GM23338 (cell line): ENCODE measurements at regions not wholly inside any gene's neighbourhood (a gene's known extent, or its start where the extent isn't known, plus 50 kb on each side); places are given as distances from the start of the nearest gene placed in this dataset.

Source experiments
- ATAC-seq: fragments of 200-7000 bp; cut with Tn5 transposase; 3 replicates; pipeline ENCODE4 v1.9.1; 2020
- DNase-seq: peaks from one replicate; pipeline ENCODE4 v3.0.0-alpha.2; 2015; ENCODE audit warnings: low spot score
- H2AFZ ChIP-seq: fragments of 200-600 bp; sonication (generic); 2 replicates; pipeline ENCODE4 v1.8.0; 2016; ENCODE audit warnings: antibody characterized with exemption, mild to moderate bottlenecking, moderate library complexity
- H3F3A ChIP-seq: fragments of 200-600 bp; sonication (generic); replicated peaks from 2 replicates; pipeline ENCODE4 v1.8.0; 2017; ENCODE audit warnings: antibody characterized with exemption, mixed run types, low read depth
- H3K27ac ChIP-seq: fragments of 200-600 bp; sonication (generic); 2 replicates; pipeline ENCODE4 v1.6.1; 2016; ENCODE audit warnings: low read depth
- H3K27me3 ChIP-seq: fragments of 200-600 bp; sonication (generic); 2 replicates; pipeline ENCODE4 v1.8.0; 2016; ENCODE audit warnings: mild to moderate bottlenecking, mixed run types, moderate library complexity; ENCODE audit not compliant: insufficient read depth
- H3K36me3 ChIP-seq: fragments of 200-600 bp; sonication (generic); 2 replicates; pipeline ENCODE4 v1.8.0; 2016; ENCODE audit warnings: mild to moderate bottlenecking; ENCODE audit not compliant: insufficient read depth
- H3K4me1 ChIP-seq: fragments of 200-600 bp; sonication (generic); 2 replicates; pipeline ENCODE4 v1.8.0; 2016; ENCODE audit warnings: mild to moderate bottlenecking, moderate library complexity; ENCODE audit not compliant: insufficient read depth
- H3K4me2 ChIP-seq: fragments of 200-600 bp; sonication (generic); 2 replicates; pipeline ENCODE4 v1.7.1; 2017; ENCODE audit warnings: mixed run types
- H3K4me3 ChIP-seq: fragments of 200-600 bp; sonication (generic); 2 replicates; pipeline ENCODE4 v1.6.1; 2016; ENCODE audit warnings: mixed run types
- H3K79me2 ChIP-seq: fragments of 200-600 bp; sonication (generic); replicated peaks from 2 replicates; pipeline ENCODE4 v1.8.0; 2017; ENCODE audit warnings: mild to moderate bottlenecking; ENCODE audit not compliant: insufficient read depth
- H3K9me2 ChIP-seq: fragments of 200-600 bp; sonication (generic); 2 replicates; pipeline ENCODE4 v1.8.0; 2017; ENCODE audit not compliant: insufficient read depth
- H4K20me1 ChIP-seq: fragments of 200-600 bp; sonication (generic); replicated peaks from 2 replicates; pipeline ENCODE4 v1.8.0; 2017; ENCODE audit warnings: mild to moderate bottlenecking; ENCODE audit not compliant: insufficient read depth
- H3K27ac Mint-ChIP-seq: 2 replicates; pipeline ENCODE4 v1.8.0; 2020; ENCODE audit warnings: inconsistent platforms, mild to moderate bottlenecking, moderate library complexity, mixed read lengths
- H3K27me3 Mint-ChIP-seq: 3 replicates; pipeline ENCODE4 v1.8.0; 2022; ENCODE audit warnings: low read depth, mild to moderate bottlenecking, moderate library complexity, mixed read lengths, inconsistent platforms; ENCODE audit not compliant: insufficient read depth, poor library complexity
- H3K36me3 Mint-ChIP-seq: 3 replicates; pipeline ENCODE4 v1.8.0; 2021; ENCODE audit warnings: low read depth, mild to moderate bottlenecking, inconsistent platforms, moderate library complexity, mixed read lengths
- H3K4me1 Mint-ChIP-seq: 3 replicates; pipeline ENCODE4 v1.8.0; 2020; ENCODE audit warnings: mild to moderate bottlenecking, inconsistent platforms, mixed read lengths
- H3K4me3 Mint-ChIP-seq: 3 replicates; pipeline ENCODE4 v1.8.0; 2021; ENCODE audit warnings: moderate library complexity, mild to moderate bottlenecking, inconsistent platforms, mixed read lengths
- H3K9me3 Mint-ChIP-seq: 3 replicates; pipeline ENCODE4 v1.8.0; 2020; ENCODE audit warnings: moderate library complexity, mild to moderate bottlenecking, inconsistent platforms, mixed read lengths
- CREB1 ChIP-seq: fragments of 250-450 bp; sonication (Bioruptor Pico); IDR thresholded peaks from 2 replicates; pipeline ENCODE4 v1.5.0; 2020; ENCODE audit warnings: low read depth, mild to moderate bottlenecking, moderate library complexity
- CTCF ChIP-seq, 2 experiments: fragments of 200-600 bp in 1 of 2; sonication (generic) in 1 of 2; conservative IDR thresholded peaks; 2 replicates each; pipeline versions ENCODE4 v1.5.1 to v1.6.1; 2016 to 2017; ENCODE audit warnings: antibody characterized with exemption in 2 of 2, low read depth in 2 of 2, mild to moderate bottlenecking in 2 of 2, moderate library complexity in 1 of 2
- EZH2 ChIP-seq: fragments of 200-600 bp; sonication (generic); IDR thresholded peaks from one replicate; pipeline ENCODE4 v1.8.0; 2017; ENCODE audit warnings: antibody characterized with exemption, mild to moderate bottlenecking, low read depth; ENCODE audit not compliant: unreplicated experiment
- EZH2phosphoT487 ChIP-seq: fragments of 200-600 bp; sonication (generic); IDR thresholded peaks from one replicate; pipeline ENCODE4 v1.8.1; 2018; ENCODE audit warnings: antibody characterized with exemption; ENCODE audit not compliant: unreplicated experiment
- JUNB ChIP-seq: IDR thresholded peaks from one replicate; pipeline ENCODE4 v1.6.1; 2016; ENCODE audit warnings: antibody characterized with exemption; ENCODE audit not compliant: unreplicated experiment
- NANOG ChIP-seq: IDR thresholded peaks from 2 replicates; pipeline ENCODE4 v1.6.1; 2016; ENCODE audit warnings: antibody characterized with exemption, borderline replicate concordance
- POLR2AphosphoS5 ChIP-seq: IDR thresholded peaks from 2 replicates; pipeline ENCODE4 v1.6.1; 2016; ENCODE audit warnings: antibody characterized with exemption, low read depth
- REST ChIP-seq: IDR thresholded peaks from one replicate; pipeline ENCODE4 v1.6.1; 2018; ENCODE audit warnings: antibody characterized with exemption; ENCODE audit not compliant: unreplicated experiment
- STAT1 ChIP-seq: IDR thresholded peaks from one replicate; pipeline ENCODE4 v1.6.1; 2016; ENCODE audit warnings: antibody characterized with exemption; ENCODE audit not compliant: unreplicated experiment
- ZNF114 ChIP-seq: fragments of 250-450 bp; sonication (Bioruptor Pico); IDR thresholded peaks from 2 replicates; pipeline ENCODE4 v1.5.0; 2020; ENCODE audit warnings: mild to moderate bottlenecking, moderate library complexity
- ZNF331 ChIP-seq: fragments of 250-450 bp; sonication (Bioruptor Pico); IDR thresholded peaks from 2 replicates; pipeline ENCODE4 v1.5.0; 2020; ENCODE audit warnings: low read depth, mild to moderate bottlenecking, moderate library complexity
- TF ChIP-seq, protein P1 (sequence below): IDR thresholded peaks from 2 replicates; pipeline ENCODE4 v1.6.1; 2016; ENCODE audit warnings: antibody characterized with exemption
- TF ChIP-seq, protein P2 (sequence below): fragments of 250-450 bp; sonication (Bioruptor Pico); IDR thresholded peaks from 2 replicates; pipeline ENCODE4 v1.5.0; 2020; ENCODE audit warnings: mild to moderate bottlenecking, moderate library complexity

- Histone ChIP-seq H3K36me3 (no peaks in the 10 kb centered on the region), H3K27ac (no peak overlapping the region), H3K4me1 (no peaks in the 10 kb centered on the region), H3K9me2 (peaks cover 4% of the 10 kb centered on the region; the same call in 1 of the 2 replicates), H3K27me3 (no peaks in the 10 kb centered on the region), H3K4me2 (no peak overlapping the region), H4K20me1 (no peaks in the 10 kb centered on the region), H2AFZ (no peak overlapping the region), H3F3A (no peaks in the 10 kb centered on the region), H3K4me3 (no peak overlapping the region), H3K79me2 (no peaks in the 10 kb centered on the region)
- ATAC-seq (no peak), DNase-seq (no peak)
- Mint-ChIP-seq H3K9me3 (peaks cover 2% of the 10 kb centered on the region; the same call in 1 of the 3 replicates), H3K4me3 (no peak overlapping the region), H3K4me1 (0 out of 3 replicates have a peak, but pooled peaks cover 2% of the 10 kb centered on the region), H3K36me3 (no peaks in the 10 kb centered on the region), H3K27ac (no peak overlapping the region), H3K27me3 (no peaks in the 10 kb centered on the region)
- TF ChIP-seq JUNB (no peak), REST (no peak), ZNF331 (no peak), EZH2 (no peak), STAT1 (no peak), POLR2AphosphoS5 (no peak), CREB1 (CRISPR knock-in tag) (no peak), CTCF (conservative IDR thresholded peaks at IDR 0.05; ENCODE audit: low read depth in 2 of 2) (no peak), EZH2phosphoT487 (no peak), ZNF114 (no peak), NANOG (no peak)
- TF ChIP-seq, protein P1, sequence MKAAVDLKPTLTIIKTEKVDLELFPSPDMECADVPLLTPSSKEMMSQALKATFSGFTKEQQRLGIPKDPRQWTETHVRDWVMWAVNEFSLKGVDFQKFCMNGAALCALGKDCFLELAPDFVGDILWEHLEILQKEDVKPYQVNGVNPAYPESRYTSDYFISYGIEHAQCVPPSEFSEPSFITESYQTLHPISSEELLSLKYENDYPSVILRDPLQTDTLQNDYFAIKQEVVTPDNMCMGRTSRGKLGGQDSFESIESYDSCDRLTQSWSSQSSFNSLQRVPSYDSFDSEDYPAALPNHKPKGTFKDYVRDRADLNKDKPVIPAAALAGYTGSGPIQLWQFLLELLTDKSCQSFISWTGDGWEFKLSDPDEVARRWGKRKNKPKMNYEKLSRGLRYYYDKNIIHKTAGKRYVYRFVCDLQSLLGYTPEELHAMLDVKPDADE, result no peak
- TF ChIP-seq, protein P2, sequence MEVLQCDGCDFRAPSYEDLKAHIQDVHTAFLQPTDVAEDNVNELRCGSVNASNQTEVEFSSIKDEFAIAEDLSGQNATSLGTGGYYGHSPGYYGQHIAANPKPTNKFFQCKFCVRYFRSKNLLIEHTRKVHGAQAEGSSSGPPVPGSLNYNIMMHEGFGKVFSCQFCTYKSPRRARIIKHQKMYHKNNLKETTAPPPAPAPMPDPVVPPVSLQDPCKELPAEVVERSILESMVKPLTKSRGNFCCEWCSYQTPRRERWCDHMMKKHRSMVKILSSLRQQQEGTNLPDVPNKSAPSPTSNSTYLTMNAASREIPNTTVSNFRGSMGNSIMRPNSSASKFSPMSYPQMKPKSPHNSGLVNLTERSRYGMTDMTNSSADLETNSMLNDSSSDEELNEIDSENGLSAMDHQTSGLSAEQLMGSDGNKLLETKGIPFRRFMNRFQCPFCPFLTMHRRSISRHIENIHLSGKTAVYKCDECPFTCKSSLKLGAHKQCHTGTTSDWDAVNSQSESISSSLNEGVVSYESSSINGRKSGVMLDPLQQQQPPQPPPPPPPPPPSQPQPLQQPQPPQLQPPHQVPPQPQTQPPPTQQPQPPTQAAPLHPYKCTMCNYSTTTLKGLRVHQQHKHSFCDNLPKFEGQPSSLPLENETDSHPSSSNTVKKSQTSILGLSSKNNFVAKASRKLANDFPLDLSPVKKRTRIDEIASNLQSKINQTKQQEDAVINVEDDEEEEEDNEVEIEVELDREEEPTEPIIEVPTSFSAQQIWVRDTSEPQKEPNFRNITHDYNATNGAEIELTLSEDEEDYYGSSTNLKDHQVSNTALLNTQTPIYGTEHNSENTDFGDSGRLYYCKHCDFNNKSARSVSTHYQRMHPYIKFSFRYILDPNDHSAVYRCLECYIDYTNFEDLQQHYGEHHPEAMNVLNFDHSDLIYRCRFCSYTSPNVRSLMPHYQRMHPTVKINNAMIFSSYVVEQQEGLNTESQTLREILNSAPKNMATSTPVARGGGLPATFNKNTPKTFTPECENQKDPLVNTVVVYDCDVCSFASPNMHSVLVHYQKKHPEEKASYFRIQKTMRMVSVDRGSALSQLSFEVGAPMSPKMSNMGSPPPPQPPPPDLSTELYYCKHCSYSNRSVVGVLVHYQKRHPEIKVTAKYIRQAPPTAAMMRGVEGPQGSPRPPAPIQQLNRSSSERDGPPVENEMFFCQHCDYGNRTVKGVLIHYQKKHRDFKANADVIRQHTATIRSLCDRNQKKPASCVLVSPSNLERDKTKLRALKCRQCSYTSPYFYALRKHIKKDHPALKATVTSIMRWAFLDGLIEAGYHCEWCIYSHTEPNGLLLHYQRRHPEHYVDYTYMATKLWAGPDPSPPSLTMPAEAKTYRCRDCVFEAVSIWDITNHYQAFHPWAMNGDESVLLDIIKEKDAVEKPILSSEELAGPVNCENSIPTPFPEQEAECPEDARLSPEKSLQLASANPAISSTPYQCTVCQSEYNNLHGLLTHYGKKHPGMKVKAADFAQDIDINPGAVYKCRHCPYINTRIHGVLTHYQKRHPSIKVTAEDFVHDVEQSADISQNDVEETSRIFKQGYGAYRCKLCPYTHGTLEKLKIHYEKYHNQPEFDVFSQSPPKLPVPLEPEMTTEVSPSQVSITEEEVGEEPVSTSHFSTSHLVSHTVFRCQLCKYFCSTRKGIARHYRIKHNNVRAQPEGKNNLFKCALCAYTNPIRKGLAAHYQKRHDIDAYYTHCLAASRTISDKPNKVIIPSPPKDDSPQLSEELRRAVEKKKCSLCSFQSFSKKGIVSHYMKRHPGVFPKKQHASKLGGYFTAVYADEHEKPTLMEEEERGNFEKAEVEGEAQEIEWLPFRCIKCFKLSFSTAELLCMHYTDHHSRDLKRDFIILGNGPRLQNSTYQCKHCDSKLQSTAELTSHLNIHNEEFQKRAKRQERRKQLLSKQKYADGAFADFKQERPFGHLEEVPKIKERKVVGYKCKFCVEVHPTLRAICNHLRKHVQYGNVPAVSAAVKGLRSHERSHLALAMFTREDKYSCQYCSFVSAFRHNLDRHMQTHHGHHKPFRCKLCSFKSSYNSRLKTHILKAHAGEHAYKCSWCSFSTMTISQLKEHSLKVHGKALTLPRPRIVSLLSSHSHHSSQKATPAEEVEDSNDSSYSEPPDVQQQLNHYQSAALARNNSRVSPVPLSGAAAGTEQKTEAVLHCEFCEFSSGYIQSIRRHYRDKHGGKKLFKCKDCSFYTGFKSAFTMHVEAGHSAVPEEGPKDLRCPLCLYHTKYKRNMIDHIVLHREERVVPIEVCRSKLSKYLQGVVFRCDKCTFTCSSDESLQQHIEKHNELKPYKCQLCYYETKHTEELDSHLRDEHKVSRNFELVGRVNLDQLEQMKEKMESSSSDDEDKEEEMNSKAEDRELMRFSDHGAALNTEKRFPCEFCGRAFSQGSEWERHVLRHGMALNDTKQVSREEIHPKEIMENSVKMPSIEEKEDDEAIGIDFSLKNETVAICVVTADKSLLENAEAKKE (CRISPR knock-in tag), result no peak
These were observed 136.4 kb upstream of the FAR2 start for GRCh38 chr12:29012673-29013072.
